ENCODE measurements at regions not wholly inside any gene's neighbourhood (a gene's known extent, or its start where the extent isn't known, plus 50 kb on each side); places are given as distances from the start of the nearest gene placed in this dataset.

GRCh38 chr22:47289336-47289985, 527.0 kb downstream of the TBC1D22A start:
- no peak overlapping the region for H3K4me3 ChIP-seq (ENCODE audit: low read depth, low read length)

- no peak overlapping the region for H3K4me3 ChIP-seq (ENCODE audit: low read depth, low read length)
These were observed 526.2 kb downstream of the TBC1D22A start for GRCh38 chr22:47288680-47289079.

GRCh38 chr22:47287516-47287915, 525.1 kb downstream of the TBC1D22A start:
- H3K4me3 ChIP-seq (ENCODE audit: low read depth, low read length), result no peak overlapping the region

GRCh38 chr22:47286590-47286989, 524.1 kb downstream of the TBC1D22A start:
- no peak overlapping the region for H3K4me3 ChIP-seq (ENCODE audit: low read depth, low read length)

GRCh38 chr22:47285981-47286380, 523.5 kb downstream of the TBC1D22A start:
- no peak overlapping the region for H3K4me3 ChIP-seq (ENCODE audit: low read depth, low read length)

GRCh38 chr22:47284822-47285221, 522.4 kb downstream of the TBC1D22A start:
- no peak overlapping the region for H3K4me3 ChIP-seq (ENCODE audit: low read depth, low read length)

- H3K4me3 ChIP-seq (ENCODE audit: low read depth, low read length), result no peak overlapping the region
These were observed 521.9 kb downstream of the TBC1D22A start for GRCh38 chr22:47284360-47284759.

GRCh38 chr22:47283616-47284270, 521.3 kb downstream of the TBC1D22A start:
- H3K4me3 ChIP-seq (ENCODE audit: low read depth, low read length), result no peak overlapping the region

GRCh38 chr22:47282851-47283250, 520.4 kb downstream of the TBC1D22A start:
- H3K4me3 ChIP-seq (ENCODE audit: low read depth, low read length), result no peak overlapping the region

GRCh38 chr22:47282366-47282765, 519.9 kb downstream of the TBC1D22A start:
- H3K4me3 ChIP-seq (ENCODE audit: low read depth, low read length), result no peak overlapping the region

GRCh38 chr22:47281126-47282106, 519.0 kb downstream of the TBC1D22A start:
- H3K4me3 ChIP-seq (ENCODE audit: low read depth, low read length), result no peak overlapping the region

- no peak overlapping the region for H3K4me3 ChIP-seq (ENCODE audit: low read depth, low read length)
These were observed 517.9 kb downstream of the TBC1D22A start for GRCh38 chr22:47280301-47280700.

- no peak overlapping the region for H3K4me3 ChIP-seq (ENCODE audit: low read depth, low read length)
These were observed 517.3 kb downstream of the TBC1D22A start for GRCh38 chr22:47279746-47280145.

GRCh38 chr22:47279337-47279736, 516.9 kb downstream of the TBC1D22A start:
- no peak overlapping the region for H3K4me3 ChIP-seq (ENCODE audit: low read depth, low read length)

- H3K4me3 ChIP-seq (ENCODE audit: low read depth, low read length), result no peak overlapping the region
These were observed 516.2 kb downstream of the TBC1D22A start for GRCh38 chr22:47278655-47279054.

- no peak overlapping the region for H3K4me3 ChIP-seq (ENCODE audit: low read depth, low read length)
These were observed 515.1 kb downstream of the TBC1D22A start for GRCh38 chr22:47277531-47277930.

GRCh38 chr22:47276991-47277390, 514.5 kb downstream of the TBC1D22A start:
- H3K4me3 ChIP-seq (ENCODE audit: low read depth, low read length), result no peak overlapping the region

GRCh38 chr22:47276450-47276820, 514.0 kb downstream of the TBC1D22A start:
- H3K4me3 ChIP-seq (ENCODE audit: low read depth, low read length), result no peak overlapping the region

- H3K4me3 ChIP-seq (ENCODE audit: low read depth, low read length), result no peak overlapping the region
These were observed 513.4 kb downstream of the TBC1D22A start for GRCh38 chr22:47275605-47276449.

GRCh38 chr22:47274196-47274595, 511.7 kb downstream of the TBC1D22A start:
- H3K4me3 ChIP-seq (ENCODE audit: low read depth, low read length), result no peak overlapping the region
